Stimulated activated CD8-positive, alpha-beta memory T cell treated with anti-CD3 and anti-CD28 coated beads, Interleukin-15, amount 100 ng/mL, for 4 hours (primary cell): ENCODE measurements at regions not wholly inside any gene's neighbourhood (a gene's known extent, or its start where the extent isn't known, plus 50 kb on each side); places are given as distances from the start of the nearest gene placed in this dataset.
"Not testable (repeated sequence)": the region's sequence is repeated elsewhere in the genome, so short reads cannot be mapped to it uniquely, and the experiment has no call there.

ENCODE experiments used
- DNase-seq, 2 donors: peaks; one replicate each; pipeline ENCODE4 v3.0.0-alpha.2; 2020; ENCODE audit warnings: low read depth in 2 of 2

- no peak for DNase-seq
Observed at GRCh38 chr5:39757131-39757530, 332.4 kb upstream of the DAB2 start.

- DNase-seq: no peak
Observed at GRCh38 chr5:39755986-39756385, 331.2 kb upstream of the DAB2 start.

GRCh38 chr5:39755452-39755851 lies 330.7 kb upstream of the DAB2 start:
- DNase-seq: no peak

GRCh38 chr5:39753747-39754146 lies 329.0 kb upstream of the DAB2 start:
- not testable (repeated sequence) for DNase-seq

GRCh38 chr5:39750661-39751060 lies 325.9 kb upstream of the DAB2 start:
- DNase-seq: no peak

- DNase-seq: no peak
Observed at GRCh38 chr5:39742916-39743315, 318.1 kb upstream of the DAB2 start.

GRCh38 chr5:39740404-39740803 lies 315.6 kb upstream of the DAB2 start:
- DNase-seq: no peak

GRCh38 chr5:39732166-39732565 lies 307.4 kb upstream of the DAB2 start:
- DNase-seq: no peak

GRCh38 chr5:39730699-39731098 lies 305.9 kb upstream of the DAB2 start:
- no peak for DNase-seq

- DNase-seq: no peak
Observed at GRCh38 chr5:39730006-39730405, 305.2 kb upstream of the DAB2 start.

GRCh38 chr5:39726467-39726866 lies 301.7 kb upstream of the DAB2 start:
- no peak for DNase-seq

- DNase-seq: no peak
Observed at GRCh38 chr5:39721394-39721793, 296.6 kb upstream of the DAB2 start.

- DNase-seq: no peak
Observed at GRCh38 chr5:39720136-39720535, 295.4 kb upstream of the DAB2 start.

GRCh38 chr5:39717176-39717897 lies 292.6 kb upstream of the DAB2 start:
- no peak for DNase-seq

GRCh38 chr5:39716532-39717028 lies 291.8 kb upstream of the DAB2 start:
- DNase-seq: peak in 1 of 2 donors; percentile 3

- no peak for DNase-seq
Observed at GRCh38 chr5:39714036-39714698, 289.4 kb upstream of the DAB2 start.

- no peak for DNase-seq
Observed at GRCh38 chr5:39713250-39713916, 288.6 kb upstream of the DAB2 start.

GRCh38 chr5:39712316-39713249 lies 287.8 kb upstream of the DAB2 start:
- DNase-seq: no peak

GRCh38 chr5:39711821-39712220 lies 287.0 kb upstream of the DAB2 start:
- DNase-seq: no peak

GRCh38 chr5:39709032-39709431 lies 284.3 kb upstream of the DAB2 start:
- DNase-seq: no peak

- no peak for DNase-seq
Observed at GRCh38 chr5:39702928-39703327, 278.1 kb upstream of the DAB2 start.

GRCh38 chr5:39700523-39700922 lies 275.7 kb upstream of the DAB2 start:
- no peak for DNase-seq
